ENCODE measurements at regions not wholly inside any gene's neighbourhood (a gene's known extent, or its start where the extent isn't known, plus 50 kb on each side); places are given as distances from the start of the nearest gene placed in this dataset.

GRCh38 chr2:241982706-241983570 lies 113.4 kb downstream of the RTP5 start:
- DNase-seq (ENCODE audit: low read depth in 2 of 2) = no peak

- no peak for DNase-seq (ENCODE audit: low read depth in 2 of 2)
These were observed 114.2 kb downstream of the RTP5 start for GRCh38 chr2:241983571-241984270.

- no peak for DNase-seq (ENCODE audit: low read depth in 2 of 2)
These were observed 114.7 kb downstream of the RTP5 start for GRCh38 chr2:241984271-241984655.

- DNase-seq (ENCODE audit: low read depth in 2 of 2) = no peak
These were observed 115.1 kb downstream of the RTP5 start for GRCh38 chr2:241984658-241985057.

- peak; percentile 37 to 51 for DNase-seq (ENCODE audit: low read depth in 2 of 2)
These were observed 115.8 kb downstream of the RTP5 start for GRCh38 chr2:241985161-241985985.

- DNase-seq (ENCODE audit: low read depth in 2 of 2) = no peak
These were observed 116.4 kb downstream of the RTP5 start for GRCh38 chr2:241985986-241986329.

GRCh38 chr2:241986836-241987641 lies 117.5 kb downstream of the RTP5 start:
- DNase-seq (ENCODE audit: low read depth in 2 of 2) = no peak

GRCh38 chr2:241987726-241988125 lies 118.2 kb downstream of the RTP5 start:
- no peak for DNase-seq (ENCODE audit: low read depth in 2 of 2)

GRCh38 chr2:241988146-241988545 lies 118.6 kb downstream of the RTP5 start:
- no peak for DNase-seq (ENCODE audit: low read depth in 2 of 2)

GRCh38 chr2:241989074-241989473 lies 119.5 kb downstream of the RTP5 start:
- no peak for DNase-seq (ENCODE audit: low read depth in 2 of 2)

GRCh38 chr2:241990466-241990865 lies 120.9 kb downstream of the RTP5 start:
- DNase-seq (ENCODE audit: low read depth in 2 of 2) = no peak

GRCh38 chr2:241991299-241991698 lies 121.8 kb downstream of the RTP5 start:
- DNase-seq (ENCODE audit: low read depth in 2 of 2) = no peak

GRCh38 chr2:241992753-241993152 lies 123.2 kb downstream of the RTP5 start:
- DNase-seq (ENCODE audit: low read depth in 2 of 2) = no peak

GRCh38 chr2:241993386-241994005 lies 124.0 kb downstream of the RTP5 start:
- no peak for DNase-seq (ENCODE audit: low read depth in 2 of 2)

GRCh38 chr2:241994086-241994485 lies 124.6 kb downstream of the RTP5 start:
- no peak for DNase-seq (ENCODE audit: low read depth in 2 of 2)

- no peak for DNase-seq (ENCODE audit: low read depth in 2 of 2)
These were observed 125.2 kb downstream of the RTP5 start for GRCh38 chr2:241994556-241995213.

- no peak for DNase-seq (ENCODE audit: low read depth in 2 of 2)
These were observed 126.6 kb downstream of the RTP5 start for GRCh38 chr2:241996100-241996499.

GRCh38 chr2:241997017-241997416 lies 127.5 kb downstream of the RTP5 start:
- DNase-seq (ENCODE audit: low read depth in 2 of 2) = no peak

GRCh38 chr2:241999184-241999583 lies 129.7 kb downstream of the RTP5 start:
- DNase-seq (ENCODE audit: low read depth in 2 of 2) = no peak

GRCh38 chr2:242001853-242002252 lies 132.3 kb downstream of the RTP5 start:
- DNase-seq (ENCODE audit: low read depth in 2 of 2) = no peak

- no peak for DNase-seq (ENCODE audit: low read depth in 2 of 2)
These were observed 133.4 kb downstream of the RTP5 start for GRCh38 chr2:242002944-242003343.

Measured in stimulated activated CD8-positive, alpha-beta memory T cell treated with anti-CD3 and anti-CD28 coated beads, Interleukin-7, amount 100 ng/mL, for 4 hours (primary cell).